RWPE2 (cell line): ENCODE measurements at regions not wholly inside any gene's neighbourhood (a gene's known extent, or its start where the extent isn't known, plus 50 kb on each side); places are given as distances from the start of the nearest gene placed in this dataset.

Experiments
- ATAC-seq: fragments of 200-7000 bp; cut with Tn5 transposase; 3 replicates; pipeline ENCODE4 v1.9.1; 2021; ENCODE audit warnings: low read depth
- DNase-seq: peaks from one replicate; pipeline ENCODE4 v3.0.0-alpha.2; 2020; ENCODE audit warnings: low spot score
- H3K27ac ChIP-seq: fragments of 450-650 bp; 2 replicates; pipeline ENCODE4 v1.5.1; 2017; ENCODE audit warnings: mild to moderate bottlenecking; ENCODE audit not compliant: poor library complexity, severe bottlenecking
- H3K27me3 ChIP-seq: fragments of 250-450 bp; sonication (Bioruptor Pico); 2 replicates; pipeline ENCODE4 v1.5.1; 2021; ENCODE audit warnings: mild to moderate bottlenecking, moderate library complexity; ENCODE audit not compliant: insufficient read depth, poor library complexity, severe bottlenecking
- H3K36me3 ChIP-seq: fragments of 250-450 bp; sonication (Bioruptor Pico); 2 replicates; pipeline ENCODE4 v1.5.1; 2020; ENCODE audit warnings: low read depth, mild to moderate bottlenecking, moderate library complexity
- H3K4me1 ChIP-seq: fragments of 250-450 bp; sonication (Bioruptor Pico); 2 replicates; pipeline ENCODE4 v1.5.1; 2021; ENCODE audit warnings: mild to moderate bottlenecking, moderate library complexity; ENCODE audit not compliant: insufficient read depth, poor library complexity, severe bottlenecking
- H3K4me3 ChIP-seq: fragments of 250-450 bp; sonication (Bioruptor Pico); 2 replicates; pipeline ENCODE4 v1.5.1; 2021; ENCODE audit warnings: mild to moderate bottlenecking, moderate library complexity; ENCODE audit not compliant: severe bottlenecking
- H3K9me3 ChIP-seq: fragments of 250-450 bp; sonication (Bioruptor Pico); 2 replicates; pipeline ENCODE4 v1.5.1; 2021; ENCODE audit warnings: mild to moderate bottlenecking, moderate library complexity; ENCODE audit not compliant: severe bottlenecking
- TF ChIP-seq, protein P1 (sequence below): fragments of 450-650 bp; IDR thresholded peaks from one replicate; pipeline ENCODE4 v1.5.1; 2017; ENCODE audit warnings: mild to moderate bottlenecking, moderate library complexity; ENCODE audit not compliant: poor library complexity, severe bottlenecking

DNA sequence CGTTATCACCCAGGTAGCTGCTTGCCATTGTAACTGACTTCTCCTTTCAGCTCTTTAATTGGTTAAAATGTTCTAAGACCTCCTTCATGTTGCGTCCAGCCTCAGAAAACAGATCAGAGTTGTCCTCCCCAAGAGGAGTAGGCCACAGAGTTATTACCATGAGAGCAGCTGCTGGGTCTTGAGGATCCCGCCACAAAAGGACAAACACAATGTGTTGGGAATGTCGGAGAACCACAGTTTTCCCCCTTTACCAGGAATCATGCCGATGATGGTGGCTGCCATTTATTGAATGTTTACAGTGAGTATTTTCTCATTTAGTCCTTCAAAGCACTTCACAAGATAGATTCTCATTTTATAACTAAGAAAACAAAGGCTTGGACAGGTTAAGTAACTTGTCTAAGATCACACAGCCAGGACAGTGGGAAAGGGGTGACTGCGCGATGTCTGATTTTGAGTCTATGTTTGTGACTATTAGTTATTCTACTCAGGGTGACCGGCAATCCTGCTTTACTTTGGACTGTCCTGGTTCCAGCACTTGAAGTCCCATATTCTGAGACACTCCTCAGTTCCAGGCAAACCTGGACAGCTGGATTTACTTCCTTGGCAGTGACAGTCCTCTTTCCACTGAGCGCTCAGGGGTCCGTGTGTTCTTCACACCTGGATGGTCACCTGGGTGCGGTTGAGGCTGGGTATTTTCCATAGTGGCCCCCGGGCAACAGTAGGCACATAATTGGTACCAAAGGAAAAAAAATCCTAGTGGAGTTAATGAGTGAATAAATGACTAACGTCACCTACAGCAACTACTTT is 93.6 kb downstream of the LIPG start:
- H3K27me3 ChIP-seq = no peaks in the 10 kb centered on the region
- ATAC-seq (no peak; the same call in 2 of the 3 replicates), DNase-seq (no peak)
- peak overlapping the region; percentile 12 for H3K27ac ChIP-seq
- TF ChIP-seq, protein P1, sequence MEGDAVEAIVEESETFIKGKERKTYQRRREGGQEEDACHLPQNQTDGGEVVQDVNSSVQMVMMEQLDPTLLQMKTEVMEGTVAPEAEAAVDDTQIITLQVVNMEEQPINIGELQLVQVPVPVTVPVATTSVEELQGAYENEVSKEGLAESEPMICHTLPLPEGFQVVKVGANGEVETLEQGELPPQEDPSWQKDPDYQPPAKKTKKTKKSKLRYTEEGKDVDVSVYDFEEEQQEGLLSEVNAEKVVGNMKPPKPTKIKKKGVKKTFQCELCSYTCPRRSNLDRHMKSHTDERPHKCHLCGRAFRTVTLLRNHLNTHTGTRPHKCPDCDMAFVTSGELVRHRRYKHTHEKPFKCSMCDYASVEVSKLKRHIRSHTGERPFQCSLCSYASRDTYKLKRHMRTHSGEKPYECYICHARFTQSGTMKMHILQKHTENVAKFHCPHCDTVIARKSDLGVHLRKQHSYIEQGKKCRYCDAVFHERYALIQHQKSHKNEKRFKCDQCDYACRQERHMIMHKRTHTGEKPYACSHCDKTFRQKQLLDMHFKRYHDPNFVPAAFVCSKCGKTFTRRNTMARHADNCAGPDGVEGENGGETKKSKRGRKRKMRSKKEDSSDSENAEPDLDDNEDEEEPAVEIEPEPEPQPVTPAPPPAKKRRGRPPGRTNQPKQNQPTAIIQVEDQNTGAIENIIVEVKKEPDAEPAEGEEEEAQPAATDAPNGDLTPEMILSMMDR = no peak
- H3K4me3 ChIP-seq = no peak overlapping the region
- no peaks in the 10 kb centered on the region for H3K36me3 ChIP-seq
- H3K9me3 ChIP-seq = no peaks in the 10 kb centered on the region
- peaks cover 3% of the 10 kb centered on the region for H3K4me1 ChIP-seq

DNA sequence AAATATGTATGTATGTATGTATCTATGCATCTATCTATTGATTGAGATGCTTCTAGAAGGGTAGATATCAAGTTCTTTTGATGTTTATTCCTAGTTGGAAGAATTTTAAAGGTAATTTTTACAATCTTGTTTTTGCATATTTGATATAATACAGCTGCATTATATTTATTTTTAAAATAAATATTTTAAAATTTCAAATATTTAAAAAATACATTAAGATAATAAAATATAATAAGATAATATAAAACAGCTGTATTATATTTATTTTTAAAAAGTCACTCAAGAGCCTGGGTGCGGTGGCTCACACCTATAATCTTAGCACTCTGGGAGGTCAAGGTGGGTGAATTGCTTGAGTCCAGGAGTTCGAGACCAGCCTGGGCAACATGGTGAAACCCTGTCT is 92.5 kb downstream of the LIPG start:
- no peak for DNase-seq
- no peak overlapping the region for H3K4me3 ChIP-seq
- ATAC-seq = no peak
- TF ChIP-seq, protein P1 = no peak
- H3K27me3 ChIP-seq = no peaks in the 10 kb centered on the region
- H3K9me3 ChIP-seq = no peaks in the 10 kb centered on the region
- H3K4me1 ChIP-seq = peaks cover 3% of the 10 kb centered on the region
- H3K27ac ChIP-seq = no peak overlapping the region
- H3K36me3 ChIP-seq = no peaks in the 10 kb centered on the region

DNA sequence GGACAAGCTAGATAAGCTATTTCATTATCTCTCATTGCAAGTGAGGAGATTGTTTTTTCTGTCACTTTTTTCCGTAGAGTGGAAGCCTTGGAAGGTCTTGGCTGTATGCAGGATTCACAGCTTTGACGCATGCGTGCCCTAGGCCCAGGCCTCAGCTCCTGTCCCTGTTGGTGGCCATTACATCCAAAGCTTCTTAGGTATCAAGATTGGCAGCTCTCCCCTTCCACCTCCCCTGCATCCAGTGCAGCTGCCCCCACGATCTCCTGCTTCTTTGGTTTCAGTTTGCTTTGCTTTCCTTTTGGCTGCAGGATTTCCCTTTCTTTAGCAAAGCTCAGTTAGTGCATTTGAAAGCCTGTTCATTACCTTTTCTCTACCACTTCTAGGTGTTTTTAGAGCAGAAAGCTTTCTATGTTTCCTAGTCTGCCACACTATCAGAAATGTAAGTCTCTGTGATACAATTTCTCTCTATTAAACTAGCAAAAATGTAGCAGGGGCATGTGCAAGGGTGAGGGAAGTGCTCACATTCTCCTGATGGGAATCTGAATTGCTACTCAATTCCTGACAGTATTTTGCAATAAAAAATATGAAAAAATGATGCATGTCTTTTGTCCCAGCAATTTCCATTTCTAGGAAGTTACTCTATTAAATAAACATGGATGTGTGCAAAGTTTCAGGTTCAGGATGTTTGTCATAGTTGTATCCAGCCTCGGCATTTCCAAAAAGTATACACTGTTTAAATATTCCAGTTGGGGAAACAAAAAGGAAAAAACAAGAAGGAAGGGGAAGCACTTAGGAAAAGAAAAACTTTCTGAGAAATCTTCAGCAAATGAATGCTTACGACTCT is 91.2 kb downstream of the LIPG start:
- Histone ChIP-seq H3K9me3 (no peaks in the 10 kb centered on the region), H3K27me3 (no peaks in the 10 kb centered on the region), H3K4me1 (peaks cover 3% of the 10 kb centered on the region), H3K4me3 (no peak overlapping the region), H3K27ac (no peak overlapping the region), H3K36me3 (no peaks in the 10 kb centered on the region)
- DNase-seq (no peak), ATAC-seq (no peak)
- TF ChIP-seq, protein P1 = no peak

DNA sequence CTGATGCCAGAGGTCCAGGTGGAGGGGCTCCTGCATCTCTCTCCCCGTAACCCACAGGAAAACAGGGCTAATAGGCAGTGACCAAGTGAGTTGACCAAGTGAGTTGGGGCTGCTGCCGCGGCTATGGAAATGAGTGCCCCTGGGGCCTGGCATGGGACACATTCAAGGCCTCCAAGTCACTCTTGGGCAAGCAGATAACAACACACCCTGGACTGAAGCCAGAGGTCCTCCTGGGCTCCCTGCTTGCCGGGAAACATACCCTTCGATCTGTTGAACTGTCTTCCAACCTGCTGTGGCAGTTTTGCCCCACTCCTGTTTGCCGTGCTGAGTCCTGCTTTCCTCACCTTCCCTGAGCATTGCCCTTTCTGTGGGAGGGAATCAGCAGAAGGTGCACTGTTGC is 89.2 kb downstream of the LIPG start:
- ATAC-seq (no peak), DNase-seq (no peak)
- TF ChIP-seq, protein P1 = no peak
- Histone ChIP-seq H3K4me3 (no peak overlapping the region), H3K36me3 (no peaks in the 10 kb centered on the region), H3K27ac (no peak overlapping the region), H3K9me3 (no peaks in the 10 kb centered on the region), H3K4me1 (no peaks in the 10 kb centered on the region), H3K27me3 (no peaks in the 10 kb centered on the region)

DNA sequence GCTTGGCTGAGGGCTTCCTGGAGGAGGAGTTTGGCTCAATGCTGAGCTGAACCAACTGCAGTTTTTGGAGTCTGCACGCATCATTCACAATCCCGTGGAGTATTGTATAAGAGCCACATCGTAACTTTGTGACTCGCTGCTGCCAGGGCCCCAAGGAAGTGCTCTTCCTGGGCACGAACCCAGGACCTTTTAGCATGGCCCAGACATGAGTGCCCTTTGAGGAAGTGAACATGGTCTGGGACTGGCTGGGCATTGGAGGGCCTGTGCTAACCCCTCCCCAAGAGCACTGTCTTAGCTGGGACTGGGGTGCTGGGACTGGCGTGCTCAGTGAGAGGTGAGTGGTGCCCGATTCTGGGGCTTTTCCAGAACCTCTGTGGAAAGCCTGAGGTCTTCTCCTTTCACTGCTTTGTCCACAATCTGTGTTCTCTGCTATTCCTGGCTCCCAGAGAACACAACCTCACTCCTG is 88.6 kb downstream of the LIPG start:
- no peak for DNase-seq
- Histone ChIP-seq H3K4me3 (no peak overlapping the region), H3K27me3 (no peaks in the 10 kb centered on the region), H3K4me1 (no peaks in the 10 kb centered on the region), H3K9me3 (no peaks in the 10 kb centered on the region), H3K27ac (no peak overlapping the region), H3K36me3 (no peaks in the 10 kb centered on the region)
- no peak for ATAC-seq
- TF ChIP-seq, protein P1 = no peak
